ENCODE measurements at regions not wholly inside any gene's neighbourhood (a gene's known extent, or its start where the extent isn't known, plus 50 kb on each side); places are given as distances from the start of the nearest gene placed in this dataset.
"Not testable (repeated sequence)": the region's sequence is repeated elsewhere in the genome, so short reads cannot be mapped to it uniquely, and the experiment has no call there.

GRCh38 chr18:39311111-39311712 is 1745.6 kb upstream of the CELF4 start:
- no TSS peak for BruUV-seq (replicated peaks)
- Mint-ChIP-seq H3K4me3 (ENCODE audit: unreplicated experiment) (no peak overlapping the region), H3K4me1 (ENCODE audit: low read depth, unreplicated experiment) (no peaks in the 10 kb centered on the region), H3K9me3 (ENCODE audit: unreplicated experiment) (no peaks in the 10 kb centered on the region), H3K27me3 (ENCODE audit: insufficient read depth, unreplicated experiment) (no peaks in the 10 kb centered on the region), H3K27ac (ENCODE audit: unreplicated experiment) (no peak overlapping the region), H3K36me3 (ENCODE audit: insufficient read depth, unreplicated experiment) (no peaks in the 10 kb centered on the region)
- ChIA-PET POLR2A (no interaction called here), CTCF (no interaction called here)
- no peak for TF ChIP-seq CTCF (IDR thresholded peaks at IDR 0.05; ENCODE audit: insufficient read depth in 1 of 2, low read depth in 1 of 2, low read length in 1 of 2, severe bottlenecking in 1 of 2, unreplicated experiment in 1 of 2)
- no peaks in the 10 kb centered on the region for H3K4me1 ChIP-seq
- intact Hi-C loops (cut with micrococcal nuclease; ENCODE audit: unreplicated experiment): no loop called here
- DNase-seq: no peak
- no peak overlapping the region for H3K4me3 ChIP-seq (ENCODE audit: low read depth, low read length)
- H3K36me3 ChIP-seq (ENCODE audit: control insufficient read depth, insufficient read depth, low read length): no peaks in the 10 kb centered on the region
- H3K27me3 ChIP-seq (replicated peaks; ENCODE audit: control insufficient read depth, insufficient read depth, low read length): no peaks in the 10 kb centered on the region
- no peaks in the 10 kb centered on the region for H3K9me3 ChIP-seq

GRCh38 chr18:39308931-39309521 is 1743.4 kb upstream of the CELF4 start:
- H3K36me3 ChIP-seq (ENCODE audit: control insufficient read depth, insufficient read depth, low read length); H3K27ac Mint-ChIP-seq (ENCODE audit: unreplicated experiment); H3K9me3 ChIP-seq; H3K27me3 Mint-ChIP-seq (ENCODE audit: insufficient read depth, unreplicated experiment); H3K36me3 Mint-ChIP-seq (ENCODE audit: insufficient read depth, unreplicated experiment); H3K9me3 Mint-ChIP-seq (ENCODE audit: unreplicated experiment); H3K4me3 ChIP-seq (ENCODE audit: low read depth, low read length); intact Hi-C loops (cut with micrococcal nuclease; ENCODE audit: unreplicated experiment); H3K27me3 ChIP-seq (replicated peaks; ENCODE audit: control insufficient read depth, insufficient read depth, low read length); H3K4me1 ChIP-seq; DNase-seq; H3K4me1 Mint-ChIP-seq (ENCODE audit: low read depth, unreplicated experiment); BruUV-seq (replicated peaks); POLR2A ChIA-PET; H3K4me3 Mint-ChIP-seq (ENCODE audit: unreplicated experiment); CTCF ChIA-PET: not testable (repeated sequence)

- POLR2A ChIA-PET: no interaction called here
- CTCF ChIA-PET: no interaction called here
- no peaks in the 10 kb centered on the region for H3K36me3 ChIP-seq (ENCODE audit: control insufficient read depth, insufficient read depth, low read length)
Observed at GRCh38 chr18:39305766-39306165, 1740.2 kb upstream of the CELF4 start.

More at GRCh38 chr18:39305766-39306165, 1740.2 kb upstream of the CELF4 start:
- Histone ChIP-seq H3K4me3 (ENCODE audit: low read depth, low read length) (no peak overlapping the region), H3K4me1 (no peaks in the 10 kb centered on the region), H3K27me3 (replicated peaks; ENCODE audit: control insufficient read depth, insufficient read depth, low read length) (no peaks in the 10 kb centered on the region), H3K9me3 (no peaks in the 10 kb centered on the region)
- H3K9me3 Mint-ChIP-seq (ENCODE audit: unreplicated experiment): no peaks in the 10 kb centered on the region
- H3K27ac Mint-ChIP-seq (ENCODE audit: unreplicated experiment): no peak overlapping the region
- DNase-seq: no peak
- H3K36me3 Mint-ChIP-seq (ENCODE audit: insufficient read depth, unreplicated experiment): no peaks in the 10 kb centered on the region
- TF ChIP-seq CTCF (IDR thresholded peaks at IDR 0.05; ENCODE audit: insufficient read depth in 1 of 2, low read depth in 1 of 2, low read length in 1 of 2, severe bottlenecking in 1 of 2, unreplicated experiment in 1 of 2): no peak
- H3K4me1 Mint-ChIP-seq (ENCODE audit: low read depth, unreplicated experiment): no peaks in the 10 kb centered on the region
- H3K27me3 Mint-ChIP-seq (ENCODE audit: insufficient read depth, unreplicated experiment): no peaks in the 10 kb centered on the region
- BruUV-seq (replicated peaks): no TSS peak
- no peak overlapping the region for H3K4me3 Mint-ChIP-seq (ENCODE audit: unreplicated experiment)
- intact Hi-C loops (cut with micrococcal nuclease; ENCODE audit: unreplicated experiment): no loop called here

All from Caco-2 (cell line).